HG02938 (cell line): ENCODE measurements at regions not wholly inside any gene's neighbourhood (a gene's known extent, or its start where the extent isn't known, plus 50 kb on each side); places are given as distances from the start of the nearest gene placed in this dataset.

Source experiments
- ATAC-seq: cut with Tn5 transposase; IDR thresholded peaks from one replicate; pipeline ENCODE4 v1.9.1; 2021; ENCODE audit warnings: mild to moderate bottlenecking, moderate library complexity; ENCODE audit not compliant: unreplicated experiment

DNA sequence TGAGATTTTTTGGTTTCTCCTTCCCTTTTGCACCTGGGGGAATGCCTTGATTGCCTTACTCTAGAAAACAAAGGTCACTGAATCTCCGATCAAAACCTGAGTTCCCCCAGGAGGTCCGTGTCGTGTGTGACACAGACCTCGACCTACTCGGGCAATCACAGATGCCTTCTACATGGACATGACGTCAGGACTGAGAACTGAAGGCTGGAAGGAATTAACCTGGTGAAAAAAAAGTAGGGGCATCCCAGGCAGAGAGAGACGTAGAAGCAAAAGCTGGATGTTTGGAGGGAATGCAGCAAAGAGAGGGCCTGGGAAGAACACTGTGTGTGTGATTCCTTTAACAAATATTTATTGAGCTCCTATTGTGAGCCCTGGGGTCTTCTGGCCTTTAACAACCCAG, 178.0 kb downstream of the PRDM2 start:
- ATAC-seq: no peak

DNA sequence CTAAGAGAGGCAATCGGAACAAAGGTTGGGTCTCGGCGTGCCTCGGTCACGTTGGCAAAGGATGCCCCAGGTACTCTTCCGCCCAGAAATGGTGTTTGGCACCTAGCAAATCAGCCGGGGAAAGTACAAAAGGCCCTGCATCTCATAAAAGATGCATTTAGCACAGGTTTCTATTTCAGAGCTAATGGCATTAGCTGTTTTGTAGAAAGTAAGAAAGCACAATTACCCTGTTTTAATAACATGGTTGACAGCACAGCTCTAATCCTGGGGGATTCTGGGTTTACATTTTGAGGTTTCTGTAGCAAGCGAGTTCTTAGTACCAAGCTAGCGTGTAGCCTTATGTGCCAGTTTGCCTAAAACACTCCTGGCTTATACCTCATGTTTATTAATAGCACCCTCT, 178.5 kb downstream of the PRDM2 start:
- ATAC-seq: no peak

GRCh38 chr1:13881385-13882088, 181.5 kb downstream of the PRDM2 start:
- ATAC-seq: no peak

- no peak for ATAC-seq
Observed at GRCh38 chr1:13888351-13888986, 188.5 kb downstream of the PRDM2 start.

- no peak for ATAC-seq
Observed at GRCh38 chr1:13889495-13889894, 189.5 kb downstream of the PRDM2 start.

DNA sequence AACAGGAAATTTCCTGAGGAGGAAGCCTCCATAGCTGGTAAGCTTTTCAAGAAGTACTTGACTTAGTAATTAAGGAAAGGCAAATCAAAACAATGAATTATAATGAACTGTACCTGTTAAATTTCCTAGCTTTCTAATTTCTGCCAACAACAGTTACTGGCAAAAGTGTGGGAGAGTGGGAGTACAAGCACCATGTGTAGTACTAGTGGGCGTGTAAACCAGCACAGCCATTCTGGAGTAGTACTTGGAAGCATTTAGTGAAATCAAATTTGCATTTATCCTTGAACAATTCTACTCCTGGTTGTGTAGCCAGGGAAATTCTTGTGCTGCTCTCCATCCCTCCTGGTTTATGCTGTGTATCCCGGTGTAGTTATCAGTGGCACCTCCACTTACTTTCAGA, 190.8 kb downstream of the PRDM2 start:
- no peak for ATAC-seq

DNA sequence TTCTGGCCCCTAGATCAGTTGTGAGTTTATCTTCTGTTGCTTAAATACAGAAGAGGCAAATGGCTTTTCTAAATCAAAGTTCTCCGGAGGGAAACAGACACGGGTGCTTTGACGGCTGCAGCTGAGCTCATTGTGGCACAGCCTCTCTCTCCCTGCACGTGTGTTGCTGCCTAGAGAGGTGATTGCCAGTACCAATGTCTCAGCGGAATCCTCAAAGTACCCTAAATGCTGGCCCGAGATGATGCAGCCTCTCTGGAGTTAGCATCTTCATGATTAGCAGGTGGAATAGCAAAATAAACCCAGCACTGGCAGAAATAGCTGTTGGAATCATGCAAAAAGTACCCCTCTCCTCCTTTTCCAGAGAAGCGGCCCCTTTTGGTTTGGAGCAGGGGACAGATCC, 192.2 kb downstream of the PRDM2 start:
- ATAC-seq: no peak

DNA sequence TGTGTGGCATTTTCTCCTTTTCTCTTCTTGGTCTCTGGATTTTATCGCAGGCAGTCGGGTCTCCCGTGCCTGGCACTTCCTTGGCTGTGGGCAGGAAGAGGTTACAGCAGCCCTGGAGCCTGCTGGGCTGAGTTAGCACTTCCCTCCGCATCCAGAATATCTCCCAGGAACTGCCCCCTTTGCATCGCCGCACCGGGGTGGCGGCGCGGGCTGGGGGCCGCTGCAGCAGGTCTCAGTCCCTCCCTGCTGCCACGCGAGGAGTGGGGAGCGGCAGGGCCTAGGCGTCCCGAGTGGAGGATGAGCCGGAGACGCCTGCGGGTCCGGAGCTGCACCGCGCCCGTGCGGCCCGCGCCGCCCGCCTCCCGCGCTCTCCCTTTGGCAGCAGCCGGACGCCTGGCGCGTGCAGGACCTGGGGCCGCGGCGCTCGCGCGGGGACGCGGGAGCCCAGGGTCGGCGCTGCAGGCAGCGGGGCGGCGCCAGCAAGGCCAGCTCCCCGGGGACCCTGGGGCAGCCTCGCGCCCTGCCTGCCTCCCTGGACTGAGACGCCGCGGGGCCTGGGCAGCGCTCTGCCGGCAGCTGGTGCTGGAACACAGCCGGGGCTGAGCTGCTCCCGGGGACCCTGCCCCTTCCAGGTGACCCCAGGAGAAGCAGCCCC, 192.8 kb downstream of the PRDM2 start:
- no peak for ATAC-seq

- no peak for ATAC-seq
Observed at GRCh38 chr1:13893409-13893821, 193.4 kb downstream of the PRDM2 start.

DNA sequence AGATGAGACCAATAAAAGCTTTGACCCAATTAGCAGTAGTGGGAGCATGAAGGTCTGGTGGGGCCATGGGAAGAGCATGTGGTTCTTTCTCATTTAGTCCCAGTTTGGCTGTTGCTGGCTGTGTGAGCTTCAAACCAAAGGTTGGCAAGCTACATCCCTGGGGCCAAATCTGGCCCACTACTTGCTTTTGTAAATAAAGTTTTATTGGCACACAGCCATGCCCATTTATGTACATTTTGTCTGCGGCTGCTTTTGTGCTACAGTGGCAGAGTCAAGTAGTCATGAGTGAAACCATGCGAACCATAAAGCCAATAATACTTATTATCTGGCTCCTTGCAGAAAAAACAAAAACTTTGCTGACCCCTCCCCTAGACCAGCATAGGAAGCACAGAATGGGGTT, 196.9 kb downstream of the PRDM2 start:
- ATAC-seq: no peak

GRCh38 chr1:13898406-13898805, 198.4 kb downstream of the PRDM2 start:
- no peak for ATAC-seq

GRCh38 chr1:13899856-13900255, 199.9 kb downstream of the PRDM2 start:
- no peak for ATAC-seq

DNA sequence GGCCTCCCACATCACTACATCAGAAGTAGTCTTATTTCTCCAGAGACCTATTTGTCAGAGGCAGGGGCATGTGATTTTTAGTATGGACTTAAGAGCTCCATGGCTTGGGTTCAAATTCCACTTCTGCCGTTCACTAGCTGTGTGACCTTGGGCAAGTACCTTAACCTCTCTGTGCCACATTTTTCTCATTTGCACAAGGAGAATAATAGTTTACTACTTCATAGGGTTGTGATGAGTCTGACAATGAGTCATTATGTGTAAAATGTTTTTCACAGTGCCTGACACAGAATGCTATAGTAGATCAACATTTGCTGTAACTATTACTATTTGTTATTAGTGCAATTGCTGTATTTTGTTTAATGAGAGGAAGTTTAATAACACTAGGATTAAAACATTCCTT, 200.6 kb downstream of the PRDM2 start:
- ATAC-seq: no peak

DNA sequence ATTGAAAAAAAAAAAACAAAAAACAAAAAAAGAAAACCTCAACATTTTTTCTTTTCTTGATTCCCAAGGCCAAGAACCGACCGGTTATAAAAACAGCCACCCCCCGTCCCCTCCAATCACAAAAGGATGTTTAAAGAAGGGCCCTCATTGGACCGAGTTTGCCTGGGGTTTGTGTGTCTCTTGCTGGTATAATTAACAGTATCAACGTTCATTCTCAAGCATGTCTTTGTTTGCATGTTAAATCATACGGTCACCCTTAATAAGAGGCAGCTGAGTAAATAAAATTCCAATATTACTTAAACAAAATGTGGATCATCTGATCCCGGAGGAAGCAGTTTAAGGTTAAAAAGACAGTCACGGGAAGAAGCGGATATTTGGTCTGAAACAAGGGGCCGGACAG, 201.1 kb downstream of the PRDM2 start:
- no peak for ATAC-seq

GRCh38 chr1:13901597-13901996, 201.6 kb downstream of the PRDM2 start:
- no peak for ATAC-seq

GRCh38 chr1:13908128-13908527, 208.1 kb downstream of the PRDM2 start:
- ATAC-seq: peak; percentile 79

DNA sequence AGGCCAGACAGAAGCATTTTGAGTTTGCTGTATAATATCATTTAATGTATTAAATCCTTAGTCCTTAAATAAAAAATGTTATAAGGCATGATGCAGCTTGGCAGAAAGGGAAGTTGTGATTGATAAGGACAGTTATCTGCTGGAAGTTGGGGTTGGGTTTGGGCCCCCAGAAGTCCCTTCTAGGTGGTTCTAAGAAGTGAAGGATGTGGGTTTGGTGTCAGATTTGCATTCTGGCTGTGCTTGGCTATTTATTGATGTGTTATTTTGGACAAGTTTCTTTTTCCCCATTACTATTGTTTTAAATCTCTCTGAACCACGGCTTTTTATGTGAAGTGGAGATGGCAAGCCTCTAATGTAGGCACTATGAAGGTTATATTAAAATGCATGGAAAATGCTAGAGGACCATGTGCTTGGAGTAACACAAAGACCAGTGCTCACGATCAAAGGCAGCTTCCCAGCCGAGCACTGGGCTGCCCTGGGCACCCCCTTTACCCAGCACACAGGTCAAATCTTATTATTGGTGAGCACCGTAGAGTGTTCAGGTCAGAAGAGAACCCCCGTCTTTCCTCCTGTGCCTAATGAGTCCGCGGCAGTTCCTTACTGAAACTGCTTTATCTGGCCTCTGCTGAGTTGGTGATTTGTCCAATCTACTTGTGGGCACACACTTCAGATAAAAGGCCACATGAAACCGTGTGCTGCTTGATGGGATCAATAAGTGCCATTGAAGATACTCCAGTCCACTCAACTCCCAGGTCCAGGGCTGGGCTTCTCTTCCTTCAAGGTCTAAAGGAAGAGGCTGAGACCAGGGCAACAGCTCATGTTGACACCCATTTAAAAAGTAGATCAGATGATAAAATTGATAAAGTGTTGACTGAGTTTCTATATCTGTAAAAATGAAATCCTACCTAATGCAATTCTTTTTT, 212.0 kb downstream of the PRDM2 start:
- no peak for ATAC-seq

DNA sequence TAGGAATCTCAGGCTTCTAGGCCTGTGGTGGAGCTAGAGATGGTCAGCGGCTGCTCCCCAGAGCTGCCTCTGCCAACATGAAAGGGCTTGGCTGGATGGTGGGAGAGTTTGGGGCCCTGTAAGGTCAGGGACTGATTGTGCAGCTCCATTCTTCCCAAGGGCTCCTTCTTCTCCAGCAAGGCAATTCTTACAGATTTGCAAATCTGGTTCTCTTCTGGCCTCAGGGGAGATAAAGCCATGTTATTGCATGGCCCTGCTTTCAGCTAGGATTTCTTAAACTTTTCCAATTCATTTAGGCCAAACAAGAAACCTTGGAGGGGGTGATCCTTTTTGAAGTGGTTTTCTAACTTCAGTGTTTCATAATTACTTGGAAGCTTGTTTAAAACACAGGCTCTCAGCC, 213.4 kb downstream of the PRDM2 start:
- no peak for ATAC-seq

GRCh38 chr1:13916530-13916929, 216.5 kb downstream of the PRDM2 start:
- ATAC-seq: no peak

DNA sequence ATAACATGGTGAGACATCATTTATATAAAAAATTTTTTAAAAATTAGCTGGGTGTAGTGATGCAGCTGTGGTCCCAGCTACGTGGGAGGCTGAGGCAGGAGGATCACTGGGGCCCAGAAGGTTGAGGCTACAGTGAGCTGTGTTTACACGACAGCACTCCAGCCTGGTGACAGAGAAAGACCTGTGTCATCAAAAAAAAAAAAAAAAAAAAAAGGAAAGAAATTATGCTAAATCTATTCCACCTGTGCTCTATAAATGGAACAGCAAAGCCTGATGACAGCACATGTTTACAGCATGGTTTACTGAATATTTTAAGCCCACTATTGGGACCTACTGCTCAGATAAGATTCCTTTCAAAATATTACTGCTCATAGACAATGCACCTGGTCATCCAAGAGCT, 217.6 kb downstream of the PRDM2 start:
- ATAC-seq: no peak

GRCh38 chr1:13918862-13919261, 218.9 kb downstream of the PRDM2 start:
- no peak for ATAC-seq
